OCI-LY3 (cell line): ENCODE measurements at regions not wholly inside any gene's neighbourhood (a gene's known extent, or its start where the extent isn't known, plus 50 kb on each side); places are given as distances from the start of the nearest gene placed in this dataset.

ENCODE experiments used
- CTCF ChIP-seq: fragments of 200-600, 300-600 bp; sonication (generic); IDR thresholded peaks from 2 replicates; pipeline ENCODE4 v1.5.1; 2014; ENCODE audit warnings: antibody characterized with exemption, low read length, low read depth
- EZH2phosphoT487 ChIP-seq: fragments of 200-600 bp; shearing (Covaris generic); IDR thresholded peaks from 2 replicates; pipeline ENCODE4 v1.6.1; 2018; ENCODE audit warnings: antibody characterized with exemption, mixed run types, low read depth

GRCh38 chr15:70580958-70581357 lies 182.4 kb downstream of the UACA start:
- no peak for TF ChIP-seq CTCF
- TF ChIP-seq EZH2phosphoT487: no peak
